Mucosa of gallbladder (tissue), 1 donor: ENCODE measurements at regions not wholly inside any gene's neighbourhood (a gene's known extent, or its start where the extent isn't known, plus 50 kb on each side); places are given as distances from the start of the nearest gene placed in this dataset.
"Not testable (repeated sequence)": the region's sequence is repeated elsewhere in the genome, so short reads cannot be mapped to it uniquely, and the experiment has no call there.

Experiments
- DNase-seq: peaks from one replicate; pipeline ENCODE4 v3.0.0-alpha.2; 2020; ENCODE audit warnings: low spot score
- donor health status: DM: no; HTN: no; CAD: no.

GRCh38 chr14:83898558-83898957 is 1631.4 kb upstream of the FLRT2 start:
- DNase-seq: not testable (repeated sequence)

GRCh38 chr14:83899706-83900105 is 1630.2 kb upstream of the FLRT2 start:
- DNase-seq: no peak

DNA sequence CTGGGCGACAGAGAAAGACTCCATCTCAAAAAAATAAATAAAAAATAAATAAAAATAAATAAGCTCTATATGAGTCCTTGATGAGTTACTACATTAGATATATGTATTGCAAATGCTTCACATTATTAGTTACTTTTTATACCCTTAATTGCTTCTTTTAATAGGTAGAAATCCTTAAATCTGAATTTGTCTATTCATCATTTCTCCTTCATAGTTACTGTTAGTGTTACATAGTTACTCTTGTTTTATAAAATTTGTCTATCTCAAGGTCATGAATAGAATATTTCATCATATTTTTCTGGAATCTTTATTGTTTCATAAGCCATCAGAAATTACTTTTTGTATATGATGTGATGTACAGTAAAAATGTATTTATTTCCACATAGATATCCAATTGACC is 1624.8 kb upstream of the FLRT2 start:
- DNase-seq: no peak

DNA sequence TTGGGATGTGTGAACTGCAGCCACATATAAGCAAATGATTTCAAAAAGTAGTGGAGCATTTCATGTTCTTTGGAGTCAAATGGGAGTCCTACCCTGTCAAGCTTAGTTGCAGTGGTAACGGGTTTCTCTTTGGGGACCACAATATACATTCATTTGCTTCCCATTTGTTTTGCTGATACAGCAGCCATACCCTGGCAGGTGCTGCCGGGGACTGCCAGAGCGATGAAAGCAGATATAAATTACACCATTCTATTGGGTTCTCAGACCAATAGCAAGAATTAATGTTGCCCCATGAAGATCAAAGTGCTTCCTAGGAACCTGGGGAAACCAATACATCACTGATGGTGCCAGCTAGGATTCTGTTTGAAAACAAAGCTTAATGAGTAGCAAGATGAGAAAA is 1621.5 kb upstream of the FLRT2 start:
- DNase-seq: no peak

- DNase-seq: no peak
These were observed 1620.4 kb upstream of the FLRT2 start for GRCh38 chr14:83909507-83909906.

GRCh38 chr14:83912032-83912642 is 1617.8 kb upstream of the FLRT2 start:
- no peak for DNase-seq

GRCh38 chr14:83913476-83913875 is 1616.5 kb upstream of the FLRT2 start:
- DNase-seq: no peak

- DNase-seq: no peak
These were observed 1611.4 kb upstream of the FLRT2 start for GRCh38 chr14:83918546-83918945.

DNA sequence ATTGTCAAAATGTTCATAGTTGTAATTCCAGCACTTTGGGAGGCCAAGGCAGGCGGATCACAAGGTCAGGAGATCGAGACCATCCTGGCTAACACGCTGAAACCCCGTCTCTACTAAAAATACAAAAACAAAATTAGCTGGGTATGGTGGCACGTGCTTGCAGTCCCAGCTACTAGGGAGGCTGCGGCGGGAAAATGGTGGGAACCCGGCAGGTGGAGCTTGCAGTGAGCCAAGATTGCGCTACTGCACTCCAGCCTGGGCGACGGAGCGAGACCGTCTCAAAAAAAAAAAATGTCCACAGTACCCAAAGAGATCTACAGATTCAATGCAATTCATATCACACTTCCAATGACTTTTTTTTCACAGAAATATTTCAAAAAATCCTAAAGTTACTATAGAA is 1610.3 kb upstream of the FLRT2 start:
- not testable (repeated sequence) for DNase-seq

DNA sequence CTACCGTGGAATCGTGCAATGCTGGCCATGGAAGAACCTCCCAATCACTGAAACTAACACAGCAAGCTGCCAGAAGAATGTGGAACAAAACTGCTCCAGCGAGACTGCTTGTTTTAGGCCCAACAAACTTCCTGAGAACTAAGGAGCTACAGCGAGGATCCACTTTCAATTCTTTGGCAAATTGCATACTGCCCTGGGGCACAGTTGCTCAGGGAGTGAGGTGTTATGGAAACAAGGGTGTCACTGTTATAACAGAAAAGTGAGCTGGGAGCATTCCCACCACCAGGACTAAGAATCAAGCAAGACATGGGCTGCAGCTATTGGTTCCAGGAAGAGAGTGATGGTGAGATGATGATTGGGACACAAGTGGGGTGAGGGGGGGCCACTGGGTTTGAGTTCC is 1606.1 kb upstream of the FLRT2 start:
- DNase-seq: no peak

DNA sequence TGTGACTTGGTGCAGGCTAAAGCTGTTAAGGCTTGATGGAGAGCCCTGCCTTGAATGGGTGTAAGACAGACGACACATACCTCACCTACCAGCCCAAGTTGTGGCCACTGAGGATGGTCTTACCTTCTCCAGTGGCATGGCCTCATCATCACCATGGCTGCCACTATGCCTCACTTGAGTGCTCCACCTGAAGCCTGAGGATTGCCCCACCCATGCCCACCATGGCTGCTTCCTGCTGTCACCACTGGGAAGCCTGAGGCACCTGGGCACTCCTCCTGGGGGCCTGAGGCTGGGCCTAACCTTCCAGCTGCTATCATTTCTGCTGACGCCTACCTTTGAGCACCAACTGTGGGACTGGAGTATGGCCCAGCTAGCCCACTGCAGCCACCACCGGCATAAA is 1605.7 kb upstream of the FLRT2 start:
- DNase-seq: no peak

DNA sequence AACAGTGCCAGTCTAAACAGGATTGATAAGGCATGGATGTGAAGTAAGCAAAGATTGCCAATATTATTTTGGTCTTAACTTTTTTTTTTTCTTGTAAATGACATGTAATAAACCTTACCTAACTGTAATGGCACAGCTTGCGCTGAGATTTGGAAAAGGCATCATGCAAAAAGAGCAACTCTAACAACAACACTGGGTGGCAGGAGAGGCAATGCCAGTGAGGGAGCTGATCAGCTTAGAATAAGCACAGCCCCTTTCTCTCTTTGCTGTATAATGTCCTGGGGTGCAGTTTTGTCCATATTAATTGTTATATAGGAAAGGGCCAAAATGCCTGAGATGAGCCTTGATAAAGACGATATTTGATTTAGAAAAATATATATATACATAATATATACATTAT is 1589.7 kb upstream of the FLRT2 start:
- no peak for DNase-seq

DNA sequence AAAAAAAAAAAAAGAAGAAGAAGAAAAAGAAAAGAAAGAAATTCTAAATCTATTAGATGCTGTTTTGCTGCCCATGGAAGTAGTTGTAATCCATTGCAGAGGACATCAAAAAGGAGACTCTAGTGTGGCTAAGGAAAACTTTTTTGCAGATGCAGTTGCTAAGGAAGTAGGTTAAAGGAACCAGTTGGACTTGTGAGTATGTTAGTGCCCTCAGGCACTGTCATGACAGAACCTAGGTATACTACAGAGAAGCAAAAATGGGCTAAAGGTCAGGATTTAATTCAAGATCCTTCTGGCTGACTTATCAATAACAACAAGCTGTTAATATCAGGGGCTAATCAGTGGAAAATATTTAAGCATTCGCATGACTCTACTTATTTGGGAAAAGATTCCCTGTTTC is 1571.6 kb upstream of the FLRT2 start:
- no peak for DNase-seq

GRCh38 chr14:83960832-83961512 is 1569.0 kb upstream of the FLRT2 start:
- DNase-seq: no peak

DNA sequence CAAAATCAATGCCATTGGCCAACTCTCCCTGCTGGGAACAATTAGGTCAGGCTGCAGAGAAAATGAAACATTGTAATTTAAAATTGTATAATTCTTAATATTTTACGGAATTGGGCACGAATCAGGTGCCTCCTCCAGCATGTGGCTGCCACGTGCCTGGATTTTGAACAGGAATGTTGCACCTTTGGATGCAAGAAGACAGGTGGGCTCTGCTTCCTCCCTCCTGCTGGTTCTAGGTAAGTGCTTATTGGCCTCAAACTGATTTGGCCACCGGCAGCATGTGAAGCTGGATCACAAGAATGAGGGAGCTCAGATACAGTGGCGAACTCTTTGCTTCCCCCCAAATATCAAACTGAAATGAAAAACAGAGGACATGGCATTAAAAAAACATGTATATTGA is 1559.9 kb upstream of the FLRT2 start:
- DNase-seq: no peak

DNA sequence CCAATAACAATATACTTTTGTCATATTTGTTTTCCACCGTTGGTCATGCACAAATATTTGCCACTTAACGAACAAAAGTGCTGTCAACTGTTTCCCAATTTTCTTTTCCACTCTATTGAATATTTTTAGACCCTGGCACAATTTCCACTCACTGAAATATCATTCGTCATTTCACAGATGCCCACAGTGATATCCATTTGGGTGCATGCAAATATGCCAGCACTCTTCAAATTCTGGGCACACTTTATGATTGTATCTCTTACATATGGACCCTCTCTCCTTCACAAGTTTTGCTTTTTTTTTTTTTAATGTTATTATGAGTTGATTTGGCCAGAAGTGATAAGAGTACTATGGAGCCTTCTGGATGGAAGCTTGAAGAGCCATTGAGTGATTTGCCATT is 1557.3 kb upstream of the FLRT2 start:
- DNase-seq: no peak

DNA sequence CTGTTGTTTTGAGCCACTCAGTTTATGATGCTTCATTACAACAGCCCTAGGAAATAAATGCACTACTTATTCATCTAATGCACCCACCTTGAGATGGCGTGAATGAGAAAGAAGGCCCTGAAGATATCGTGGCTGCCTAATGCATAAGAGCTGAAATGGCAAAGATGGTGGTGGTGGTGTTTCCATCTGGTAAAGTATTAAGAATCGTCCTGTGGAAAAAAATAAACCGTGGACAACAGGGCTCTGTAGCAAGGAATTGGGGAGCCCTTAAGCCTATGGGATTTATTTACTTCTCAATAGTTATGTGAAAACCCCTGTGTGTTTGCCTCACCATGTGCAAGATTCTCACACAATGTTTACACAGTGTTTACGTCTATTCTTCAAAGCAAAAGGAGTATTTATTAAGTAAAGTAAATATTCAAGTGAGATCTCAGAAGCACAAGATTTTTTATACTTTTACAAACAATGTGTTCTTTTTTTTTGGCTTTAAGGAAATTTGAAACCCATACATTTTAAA is 1555.2 kb upstream of the FLRT2 start:
- DNase-seq: no peak

DNA sequence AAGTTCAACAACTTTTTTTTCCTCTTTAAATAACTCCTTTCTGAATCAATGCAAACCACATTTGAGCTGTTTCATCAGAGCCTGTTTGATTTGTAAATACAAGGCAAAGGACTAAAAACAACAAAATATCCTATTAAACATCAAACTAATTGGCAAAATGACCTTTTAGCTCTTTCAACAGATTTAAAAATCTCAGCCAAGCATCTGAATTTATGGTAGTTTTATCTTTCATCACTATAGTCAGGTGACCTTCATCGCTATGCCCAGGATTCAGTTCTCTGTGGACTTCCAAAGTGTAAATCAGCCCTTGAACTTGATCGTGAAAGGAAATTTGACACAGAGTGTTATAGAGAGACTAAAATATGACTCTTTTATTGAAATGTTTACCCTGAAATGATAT is 1554.5 kb upstream of the FLRT2 start:
- DNase-seq: no peak

GRCh38 chr14:83975841-83976770 is 1553.8 kb upstream of the FLRT2 start:
- no peak for DNase-seq

DNA sequence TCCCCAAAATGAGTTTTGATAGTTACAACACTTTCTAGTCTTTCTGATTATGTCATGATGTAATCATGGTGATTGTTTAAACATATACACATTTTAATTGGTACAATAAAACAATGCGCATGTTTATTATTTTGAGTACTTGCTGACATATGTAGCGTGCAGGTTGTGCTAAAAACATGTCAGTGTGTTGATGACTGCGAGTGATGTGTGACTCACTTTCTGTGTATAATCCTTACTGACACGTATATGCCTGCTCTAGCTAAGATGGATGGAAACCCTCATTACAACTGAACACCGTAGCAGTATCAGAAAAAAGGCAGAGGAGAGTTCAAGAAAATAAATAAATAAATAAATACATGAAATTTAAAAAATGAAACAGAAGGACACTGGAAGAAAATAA is 1552.4 kb upstream of the FLRT2 start:
- DNase-seq: no peak

DNA sequence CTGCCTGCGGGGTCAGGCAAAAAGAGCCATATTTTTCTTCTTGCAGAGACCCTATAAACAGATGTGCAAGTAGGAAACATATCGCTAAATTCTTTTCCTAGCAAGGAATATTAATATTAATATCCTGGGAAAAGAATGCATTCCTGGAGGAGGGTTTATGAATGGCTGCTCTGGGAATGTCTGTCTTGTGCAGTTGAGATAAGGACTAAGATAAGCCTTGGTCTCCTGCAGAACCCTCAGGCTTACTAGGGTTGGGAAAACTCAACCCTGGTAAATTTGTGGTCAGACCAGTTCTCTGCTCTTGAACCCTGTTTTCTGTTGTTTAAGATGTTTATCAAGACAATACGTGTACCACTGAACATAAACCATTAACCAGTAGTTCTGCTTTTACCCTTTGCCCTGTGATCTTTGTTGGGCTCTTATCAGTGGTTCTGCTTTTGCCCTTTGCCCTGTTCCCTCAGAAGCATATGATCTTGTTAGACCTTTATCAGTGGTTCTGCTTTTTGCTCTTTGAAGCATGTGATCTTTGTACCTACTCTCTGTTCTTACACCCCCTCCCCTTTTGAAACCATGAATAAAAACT is 1548.2 kb upstream of the FLRT2 start:
- not testable (repeated sequence) for DNase-seq

DNA sequence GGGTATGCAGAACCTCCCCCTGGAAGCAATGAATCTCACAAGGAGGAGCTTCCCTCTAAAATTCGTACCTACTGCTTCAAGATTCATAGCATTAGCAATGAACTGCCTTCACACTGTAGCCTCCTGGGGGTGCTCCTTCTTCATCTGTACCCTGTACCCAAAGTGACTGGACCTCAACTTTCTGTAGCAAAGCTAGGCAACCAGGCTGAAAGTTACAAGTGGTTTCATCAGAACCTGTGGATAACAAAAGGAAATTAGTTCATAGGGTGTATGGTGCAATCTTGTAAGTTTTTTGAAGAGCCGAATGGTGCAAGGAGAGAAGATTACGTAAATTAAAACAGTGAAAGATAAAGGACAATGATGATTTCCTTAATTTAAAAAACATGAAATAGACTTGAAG is 1541.7 kb upstream of the FLRT2 start:
- no peak for DNase-seq
